Caco-2 (cell line): ENCODE measurements at regions not wholly inside any gene's neighbourhood (a gene's known extent, or its start where the extent isn't known, plus 50 kb on each side); places are given as distances from the start of the nearest gene placed in this dataset.

Source experiments
- BruUV-seq: library from RNA; stranded (reverse); fragments of 400-500 nt; replicated peaks from 2 replicates; lab custom pipeline; 2021; lab: Mats Ljungman, UMichigan
- CTCF ChIA-PET: fragments of 300-600 bp; sonication (Branson Sonifier 250); formaldehyde crosslinking; loops from one replicate; lab custom pipeline; 2022; ENCODE audit warnings: antibody characterized with exemption; lab: Charles Lee
- POLR2A ChIA-PET: fragments of 300-600 bp; sonication (Branson Sonifier 250); formaldehyde crosslinking; loops from one replicate; lab custom pipeline; 2022; ENCODE audit warnings: antibody characterized with exemption; lab: Charles Lee
- DNase-seq, 2 experiments: peaks; one replicate each; pipeline versions ENCODE4 v3.0.0 to v3.0.0-alpha.2; 2020 to 2022
- H3K27me3 ChIP-seq: replicated peaks from 2 replicates; pipeline ENCODE4 v1.6.0; 2011; ENCODE audit warnings: low read length; ENCODE audit not compliant: control insufficient read depth, insufficient read depth
- H3K36me3 ChIP-seq: 2 replicates; pipeline ENCODE4 v1.5.1; 2011; ENCODE audit warnings: low read length; ENCODE audit not compliant: control insufficient read depth, insufficient read depth
- H3K4me1 ChIP-seq: fragments of 250-450 bp; sonication (Bioruptor Pico); 2 replicates; pipeline ENCODE4 v1.5.1; 2020; ENCODE audit warnings: mild to moderate bottlenecking
- H3K4me3 ChIP-seq: 2 replicates; pipeline ENCODE4 v1.5.1; 2011; ENCODE audit warnings: low read depth, mild to moderate bottlenecking, control low read depth, low read length
- H3K9me3 ChIP-seq: fragments of 250-450 bp; sonication (Bioruptor Pico); 2 replicates; pipeline ENCODE4 v1.5.1; 2020; ENCODE audit warnings: mild to moderate bottlenecking, moderate library complexity
- H3K27ac Mint-ChIP-seq: one replicate; pipeline ENCODE4 v1.8.0; 2022; ENCODE audit warnings: mixed read lengths; ENCODE audit not compliant: unreplicated experiment
- H3K27me3 Mint-ChIP-seq: one replicate; pipeline ENCODE4 v1.8.0; 2022; ENCODE audit warnings: mixed read lengths; ENCODE audit not compliant: insufficient read depth, unreplicated experiment
- H3K36me3 Mint-ChIP-seq: one replicate; pipeline ENCODE4 v1.8.0; 2022; ENCODE audit warnings: mild to moderate bottlenecking, mixed read lengths; ENCODE audit not compliant: insufficient read depth, unreplicated experiment
- H3K4me1 Mint-ChIP-seq: one replicate; pipeline ENCODE4 v1.8.0; 2022; ENCODE audit warnings: low read depth, mixed read lengths; ENCODE audit not compliant: unreplicated experiment
- H3K4me3 Mint-ChIP-seq: one replicate; pipeline ENCODE4 v1.8.0; 2022; ENCODE audit warnings: mild to moderate bottlenecking, moderate library complexity, mixed read lengths; ENCODE audit not compliant: unreplicated experiment
- H3K9me3 Mint-ChIP-seq: one replicate; pipeline ENCODE4 v1.8.0; 2022; ENCODE audit warnings: mixed read lengths; ENCODE audit not compliant: unreplicated experiment
- CTCF ChIP-seq, 2 experiments: fragments of 200-600 bp in 1 of 2; IDR thresholded peaks; 1 replicate in 1 of 2; 2 replicates in 1 of 2; pipeline versions ENCODE4 v1.5.1 to v1.8.0; 2011 to 2022; ENCODE audit warnings: antibody characterized with exemption in 1 of 2, control low read depth in 1 of 2, inconsistent platforms in 1 of 2, low read depth in 1 of 2, low read length in 1 of 2, mild to moderate bottlenecking in 1 of 2, moderate library complexity in 1 of 2; ENCODE audit not compliant: insufficient read depth in 1 of 2, severe bottlenecking in 1 of 2, unreplicated experiment in 1 of 2
- intact Hi-C: fragments of 100-400 bp; cut with micrococcal nuclease; formaldehyde crosslinking; loops from one replicate; pipeline ENCODE4 v1.10.0; 2022; ENCODE audit not compliant: unreplicated experiment

GRCh38 chr4:54550395-54551171, 107.2 kb upstream of the KIT start:
- no peak overlapping the region for H3K27ac Mint-ChIP-seq
- H3K9me3 ChIP-seq: no peaks in the 10 kb centered on the region
- ChIA-PET CTCF (no interaction called here), POLR2A (no interaction called here)
- TF ChIP-seq CTCF (IDR thresholded peaks at IDR 0.05; ENCODE audit: insufficient read depth in 1 of 2, low read depth in 1 of 2, low read length in 1 of 2, severe bottlenecking in 1 of 2, unreplicated experiment in 1 of 2): no peak
- peak in 1 of 2 experiments; percentile 30 for DNase-seq
- no TSS peak for BruUV-seq
- no peaks in the 10 kb centered on the region for H3K27me3 Mint-ChIP-seq
- intact Hi-C loops: no loop called here
- no peaks in the 10 kb centered on the region for H3K36me3 Mint-ChIP-seq
- H3K4me3 Mint-ChIP-seq: no peak overlapping the region
- H3K36me3 ChIP-seq: no peaks in the 10 kb centered on the region
- H3K27me3 ChIP-seq: no peaks in the 10 kb centered on the region
- H3K9me3 Mint-ChIP-seq: no peaks in the 10 kb centered on the region
- no peaks in the 10 kb centered on the region for H3K4me1 ChIP-seq
- no peaks in the 10 kb centered on the region for H3K4me1 Mint-ChIP-seq
- H3K4me3 ChIP-seq: no peak overlapping the region

- no peak overlapping the region for H3K4me3 ChIP-seq
- no peak for DNase-seq
- intact Hi-C loops: no loop called here
- no TSS peak for BruUV-seq
- no peaks in the 10 kb centered on the region for H3K4me1 ChIP-seq
- Mint-ChIP-seq H3K36me3 (no peaks in the 10 kb centered on the region), H3K27ac (no peak overlapping the region), H3K4me3 (no peak overlapping the region), H3K9me3 (no peaks in the 10 kb centered on the region), H3K4me1 (no peaks in the 10 kb centered on the region), H3K27me3 (no peaks in the 10 kb centered on the region)
- no peaks in the 10 kb centered on the region for H3K9me3 ChIP-seq
- H3K27me3 ChIP-seq: no peaks in the 10 kb centered on the region
- no peak for TF ChIP-seq CTCF (IDR thresholded peaks at IDR 0.05; ENCODE audit: insufficient read depth in 1 of 2, low read depth in 1 of 2, low read length in 1 of 2, severe bottlenecking in 1 of 2, unreplicated experiment in 1 of 2)
- H3K36me3 ChIP-seq: no peaks in the 10 kb centered on the region
- ChIA-PET POLR2A (no interaction called here), CTCF (no interaction called here)
Measured at GRCh38 chr4:54553001-54553400, 104.8 kb upstream of the KIT start.

- H3K4me1 ChIP-seq: no peaks in the 10 kb centered on the region
- no peak for TF ChIP-seq CTCF (IDR thresholded peaks at IDR 0.05; ENCODE audit: insufficient read depth in 1 of 2, low read depth in 1 of 2, low read length in 1 of 2, severe bottlenecking in 1 of 2, unreplicated experiment in 1 of 2)
- no peaks in the 10 kb centered on the region for H3K4me1 Mint-ChIP-seq
- no peaks in the 10 kb centered on the region for H3K27me3 ChIP-seq
- H3K9me3 Mint-ChIP-seq: no peaks in the 10 kb centered on the region
- DNase-seq: no peak
- H3K27ac Mint-ChIP-seq: no peak overlapping the region
- H3K36me3 Mint-ChIP-seq: no peaks in the 10 kb centered on the region
- H3K4me3 ChIP-seq: no peak overlapping the region
- intact Hi-C loops: no loop called here
- CTCF ChIA-PET: no interaction called here
- no TSS peak for BruUV-seq
- POLR2A ChIA-PET: no interaction called here
- no peaks in the 10 kb centered on the region for H3K9me3 ChIP-seq
- no peak overlapping the region for H3K4me3 Mint-ChIP-seq
- H3K36me3 ChIP-seq: no peaks in the 10 kb centered on the region
- no peaks in the 10 kb centered on the region for H3K27me3 Mint-ChIP-seq
Measured at GRCh38 chr4:54554339-54554990, 103.3 kb upstream of the KIT start.
